ENCODE measurements at regions not wholly inside any gene's neighbourhood (a gene's known extent, or its start where the extent isn't known, plus 50 kb on each side); places are given as distances from the start of the nearest gene placed in this dataset.

DNA sequence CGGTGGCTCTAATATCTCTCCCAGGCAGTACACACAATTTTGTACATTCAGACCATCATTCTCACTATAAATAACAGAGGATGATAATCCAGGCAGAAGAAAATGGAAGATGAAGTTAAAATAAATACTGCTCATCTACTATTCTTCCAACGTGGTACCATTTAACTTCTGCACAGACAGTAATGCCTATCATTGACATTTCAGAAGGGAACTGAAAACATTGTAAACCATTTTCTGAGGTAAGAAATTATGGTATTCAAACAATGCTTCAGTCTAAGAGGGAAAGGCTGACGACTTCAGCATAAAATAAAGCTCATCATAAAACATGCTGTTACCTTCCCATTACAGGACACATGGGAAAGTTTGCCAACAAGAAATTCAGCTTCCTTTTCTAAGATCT lies 814.4 kb downstream of the NR4A2 start:
- Histone ChIP-seq H3K27ac (ENCODE audit: poor library complexity, severe bottlenecking) (no peak overlapping the region), H3K4me1 (ENCODE audit: insufficient read depth, poor library complexity, severe bottlenecking) (no peaks in the 10 kb centered on the region), H3K4me3 (ENCODE audit: severe bottlenecking) (no peak overlapping the region), H3K9me3 (ENCODE audit: severe bottlenecking) (no peaks in the 10 kb centered on the region), H3K27me3 (ENCODE audit: insufficient read depth, poor library complexity, severe bottlenecking) (no peaks in the 10 kb centered on the region), H3K36me3 (ENCODE audit: low read depth) (no peaks in the 10 kb centered on the region)
- ATAC-seq (ENCODE audit: low read depth) (no peak), DNase-seq (ENCODE audit: low spot score) (no peak)
- TF ChIP-seq CTCF (IDR thresholded peaks at IDR 0.05; ENCODE audit: poor library complexity, severe bottlenecking), result no peak

GRCh38 chr2:155517362-155517761 lies 815.2 kb downstream of the NR4A2 start:
- ATAC-seq (ENCODE audit: low read depth) (no peak), DNase-seq (ENCODE audit: low spot score) (no peak)
- no peaks in the 10 kb centered on the region for H3K27me3 ChIP-seq (ENCODE audit: insufficient read depth, poor library complexity, severe bottlenecking)
- no peaks in the 10 kb centered on the region for H3K4me1 ChIP-seq (ENCODE audit: insufficient read depth, poor library complexity, severe bottlenecking)
- no peak overlapping the region for H3K27ac ChIP-seq (ENCODE audit: poor library complexity, severe bottlenecking)
- no peaks in the 10 kb centered on the region for H3K9me3 ChIP-seq (ENCODE audit: severe bottlenecking)
- no peak for TF ChIP-seq CTCF (IDR thresholded peaks at IDR 0.05; ENCODE audit: poor library complexity, severe bottlenecking)
- H3K36me3 ChIP-seq (ENCODE audit: low read depth), result no peaks in the 10 kb centered on the region
- H3K4me3 ChIP-seq (ENCODE audit: severe bottlenecking), result no peak overlapping the region

- no peak for TF ChIP-seq CTCF (IDR thresholded peaks at IDR 0.05; ENCODE audit: poor library complexity, severe bottlenecking)
- H3K4me1 ChIP-seq (ENCODE audit: insufficient read depth, poor library complexity, severe bottlenecking), result no peaks in the 10 kb centered on the region
- DNase-seq (ENCODE audit: low spot score), result no peak
Observed at GRCh38 chr2:155513248-155513647, 814.8 kb downstream of the KCNJ3 start.

DNA sequence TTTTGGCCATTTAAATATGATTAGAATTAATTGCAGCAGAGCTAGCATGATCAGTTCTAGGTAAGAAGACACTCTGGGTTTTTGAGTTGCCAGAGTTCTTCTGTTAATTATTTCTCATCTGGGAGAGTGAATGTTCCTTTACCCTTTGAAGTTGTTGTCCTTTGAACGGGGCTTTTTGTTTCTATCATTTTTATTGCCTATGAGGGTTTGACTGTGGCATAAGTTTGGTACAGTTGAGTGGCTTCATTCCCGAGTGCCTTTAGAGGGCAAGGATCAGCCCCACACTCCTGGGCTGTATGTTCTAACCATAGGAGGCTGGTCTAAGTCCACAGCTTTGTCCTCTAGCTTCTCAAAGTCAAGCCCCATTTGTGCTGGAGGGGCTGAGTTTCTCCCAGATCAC lies 804.3 kb downstream of the KCNJ3 start:
- no peaks in the 10 kb centered on the region for H3K36me3 ChIP-seq (ENCODE audit: low read depth)
- no peak for TF ChIP-seq CTCF (IDR thresholded peaks at IDR 0.05; ENCODE audit: poor library complexity, severe bottlenecking)
- H3K9me3 ChIP-seq (ENCODE audit: severe bottlenecking), result no peaks in the 10 kb centered on the region
- no peaks in the 10 kb centered on the region for H3K4me1 ChIP-seq (ENCODE audit: insufficient read depth, poor library complexity, severe bottlenecking)
- DNase-seq (ENCODE audit: low spot score), result no peak
- ATAC-seq (ENCODE audit: low read depth), result no peak
- no peak overlapping the region for H3K27ac ChIP-seq (ENCODE audit: poor library complexity, severe bottlenecking)
- no peak overlapping the region for H3K4me3 ChIP-seq (ENCODE audit: severe bottlenecking)
- no peaks in the 10 kb centered on the region for H3K27me3 ChIP-seq (ENCODE audit: insufficient read depth, poor library complexity, severe bottlenecking)

More at GRCh38 chr2:155513248-155513647, 814.8 kb downstream of the KCNJ3 start:
- Histone ChIP-seq H3K4me3 (ENCODE audit: severe bottlenecking) (no peak overlapping the region), H3K9me3 (ENCODE audit: severe bottlenecking) (no peaks in the 10 kb centered on the region), H3K27me3 (ENCODE audit: insufficient read depth, poor library complexity, severe bottlenecking) (no peaks in the 10 kb centered on the region), H3K27ac (ENCODE audit: poor library complexity, severe bottlenecking) (no peak overlapping the region), H3K36me3 (ENCODE audit: low read depth) (no peaks in the 10 kb centered on the region)
- no peak for ATAC-seq (ENCODE audit: low read depth)

DNA sequence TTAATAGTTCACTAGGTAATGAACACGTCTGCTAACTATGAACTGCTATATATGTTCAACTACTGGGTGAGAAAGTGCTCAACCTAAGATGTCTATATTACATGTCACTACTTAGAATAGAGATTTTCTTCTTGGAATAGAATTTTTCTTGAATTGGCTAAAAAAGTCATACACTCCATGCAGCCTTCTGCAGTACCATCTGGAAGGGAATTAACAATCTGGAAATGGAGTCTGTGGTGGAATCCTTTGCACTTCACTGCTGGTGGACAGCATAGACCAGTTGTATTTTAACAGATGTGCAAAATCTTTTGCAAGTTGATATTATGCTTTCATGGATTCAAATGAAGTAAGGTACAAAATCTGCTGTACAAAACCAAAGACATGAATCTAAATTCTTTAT lies 799.6 kb downstream of the KCNJ3 start:
- no peaks in the 10 kb centered on the region for H3K9me3 ChIP-seq (ENCODE audit: severe bottlenecking)
- H3K4me3 ChIP-seq (ENCODE audit: severe bottlenecking), result no peak overlapping the region
- no peak for ATAC-seq (ENCODE audit: low read depth)
- H3K4me1 ChIP-seq (ENCODE audit: insufficient read depth, poor library complexity, severe bottlenecking), result no peaks in the 10 kb centered on the region
- H3K36me3 ChIP-seq (ENCODE audit: low read depth), result no peaks in the 10 kb centered on the region
- H3K27me3 ChIP-seq (ENCODE audit: insufficient read depth, poor library complexity, severe bottlenecking), result no peaks in the 10 kb centered on the region
- no peak overlapping the region for H3K27ac ChIP-seq (ENCODE audit: poor library complexity, severe bottlenecking)
- DNase-seq (ENCODE audit: low spot score), result no peak
- TF ChIP-seq CTCF (IDR thresholded peaks at IDR 0.05; ENCODE audit: poor library complexity, severe bottlenecking), result no peak
